OCI-LY3 (cell line): ENCODE measurements at regions not wholly inside any gene's neighbourhood (a gene's known extent, or its start where the extent isn't known, plus 50 kb on each side); places are given as distances from the start of the nearest gene placed in this dataset.
A peak's percentile ranks its signal among the peaks of the same experiment; 100 is the strongest.

Source experiments
- H2AFZ ChIP-seq: fragments of 200-600, 300-600 bp; shearing (Covaris generic); 2 replicates; pipeline ENCODE4 v1.6.0; 2014; ENCODE audit warnings: antibody characterized with exemption, low read depth, low read length
- H3K27ac ChIP-seq: fragments of 200-600, 300-600 bp; sonication (generic); 2 replicates; pipeline ENCODE4 v1.5.1; 2014; ENCODE audit warnings: mild to moderate bottlenecking, low read length, moderate library complexity, mixed read lengths
- H3K27me3 ChIP-seq: fragments of 200-600, 300-600 bp; sonication (generic); 2 replicates; pipeline ENCODE4 v1.6.1; 2014; ENCODE audit warnings: low read depth, low read length, mixed read lengths
- H3K36me3 ChIP-seq: fragments of 200-600, 300-600 bp; sonication (generic); replicated peaks from 2 replicates; pipeline ENCODE3; 2014; ENCODE audit warnings: low read depth, low read length, mixed read lengths
- H3K4me1 ChIP-seq: fragments of 300-600, 200-600 bp; sonication (generic); 2 replicates; pipeline ENCODE4 v1.6.1; 2014; ENCODE audit warnings: low read length, mixed read lengths
- H3K4me2 ChIP-seq: fragments of 200-600, 300-600 bp; sonication (generic); 2 replicates; pipeline ENCODE4 v1.6.1; 2014; ENCODE audit warnings: low read length, mixed read lengths
- H3K4me3 ChIP-seq: fragments of 300-600, 200-600 bp; sonication (generic); 2 replicates; pipeline ENCODE4 v1.5.1; 2014; ENCODE audit warnings: antibody characterized with exemption, mild to moderate bottlenecking, low read length, moderate library complexity
- H3K79me2 ChIP-seq: fragments of 300-600, 200-600 bp; shearing (Covaris generic); 2 replicates; pipeline ENCODE4 v1.6.1; 2014; ENCODE audit warnings: mild to moderate bottlenecking, low read length, mixed read lengths
- H3K9ac ChIP-seq: fragments of 300-600, 200-600 bp; shearing (Covaris generic); 2 replicates; pipeline ENCODE4 v1.6.0; 2014; ENCODE audit warnings: mild to moderate bottlenecking, low read length, moderate library complexity
- H3K9me3 ChIP-seq: fragments of 200-600, 300-600 bp; shearing (Covaris generic); 2 replicates; pipeline ENCODE4 v1.6.1; 2014; ENCODE audit warnings: low read length, mixed read lengths; ENCODE audit not compliant: insufficient read depth
- H4K20me1 ChIP-seq: fragments of 200-600, 300-600 bp; sonication (generic); 2 replicates; pipeline ENCODE4 v1.6.1; 2016; ENCODE audit warnings: low read length, mixed read lengths; ENCODE audit not compliant: insufficient read depth
- EZH2phosphoT487 ChIP-seq: fragments of 200-600 bp; shearing (Covaris generic); IDR thresholded peaks from 2 replicates; pipeline ENCODE4 v1.6.1; 2018; ENCODE audit warnings: antibody characterized with exemption, mixed run types, low read depth
- TF ChIP-seq, protein P1 (sequence below): fragments of 200-600, 300-600 bp; sonication (generic); IDR thresholded peaks from 2 replicates; pipeline ENCODE4 v1.5.1; 2014; ENCODE audit warnings: antibody characterized with exemption, low read length, low read depth

DNA sequence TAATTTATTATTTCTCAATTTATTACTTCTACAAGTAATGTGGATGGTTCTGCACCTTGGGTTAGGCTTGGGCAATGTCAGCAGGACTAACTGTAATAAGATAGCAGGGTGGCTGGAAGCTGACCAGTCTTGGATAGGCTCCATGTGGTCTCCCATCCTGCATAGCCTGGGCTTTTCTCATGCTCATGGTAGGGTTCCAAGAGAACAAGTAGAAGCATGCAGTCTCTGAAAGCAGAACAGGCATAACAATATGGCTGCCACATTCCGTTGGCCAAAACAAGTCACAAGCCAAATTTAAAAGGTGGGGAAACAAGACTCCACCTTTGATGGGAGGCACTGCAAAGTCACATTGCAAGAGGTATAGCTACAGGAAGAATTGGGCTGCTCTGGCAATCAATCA is 98.6 kb upstream of the MDFIC start:
- Histone ChIP-seq H3K9ac (no peak overlapping the region), H4K20me1 (no peaks in the 10 kb centered on the region), H3K4me3 (no peak overlapping the region), H3K4me2 (no peak overlapping the region), H3K4me1 (peaks cover 14% of the 10 kb centered on the region), H3K79me2 (no peaks in the 10 kb centered on the region), H2AFZ (no peak overlapping the region), H3K36me3 (peaks cover 20% of the 10 kb centered on the region), H3K27me3 (no peaks in the 10 kb centered on the region), H3K27ac (no peak overlapping the region), H3K9me3 (peaks cover 13% of the 10 kb centered on the region)
- TF ChIP-seq EZH2phosphoT487: no peak
- TF ChIP-seq, protein P1, sequence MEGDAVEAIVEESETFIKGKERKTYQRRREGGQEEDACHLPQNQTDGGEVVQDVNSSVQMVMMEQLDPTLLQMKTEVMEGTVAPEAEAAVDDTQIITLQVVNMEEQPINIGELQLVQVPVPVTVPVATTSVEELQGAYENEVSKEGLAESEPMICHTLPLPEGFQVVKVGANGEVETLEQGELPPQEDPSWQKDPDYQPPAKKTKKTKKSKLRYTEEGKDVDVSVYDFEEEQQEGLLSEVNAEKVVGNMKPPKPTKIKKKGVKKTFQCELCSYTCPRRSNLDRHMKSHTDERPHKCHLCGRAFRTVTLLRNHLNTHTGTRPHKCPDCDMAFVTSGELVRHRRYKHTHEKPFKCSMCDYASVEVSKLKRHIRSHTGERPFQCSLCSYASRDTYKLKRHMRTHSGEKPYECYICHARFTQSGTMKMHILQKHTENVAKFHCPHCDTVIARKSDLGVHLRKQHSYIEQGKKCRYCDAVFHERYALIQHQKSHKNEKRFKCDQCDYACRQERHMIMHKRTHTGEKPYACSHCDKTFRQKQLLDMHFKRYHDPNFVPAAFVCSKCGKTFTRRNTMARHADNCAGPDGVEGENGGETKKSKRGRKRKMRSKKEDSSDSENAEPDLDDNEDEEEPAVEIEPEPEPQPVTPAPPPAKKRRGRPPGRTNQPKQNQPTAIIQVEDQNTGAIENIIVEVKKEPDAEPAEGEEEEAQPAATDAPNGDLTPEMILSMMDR: no peak

DNA sequence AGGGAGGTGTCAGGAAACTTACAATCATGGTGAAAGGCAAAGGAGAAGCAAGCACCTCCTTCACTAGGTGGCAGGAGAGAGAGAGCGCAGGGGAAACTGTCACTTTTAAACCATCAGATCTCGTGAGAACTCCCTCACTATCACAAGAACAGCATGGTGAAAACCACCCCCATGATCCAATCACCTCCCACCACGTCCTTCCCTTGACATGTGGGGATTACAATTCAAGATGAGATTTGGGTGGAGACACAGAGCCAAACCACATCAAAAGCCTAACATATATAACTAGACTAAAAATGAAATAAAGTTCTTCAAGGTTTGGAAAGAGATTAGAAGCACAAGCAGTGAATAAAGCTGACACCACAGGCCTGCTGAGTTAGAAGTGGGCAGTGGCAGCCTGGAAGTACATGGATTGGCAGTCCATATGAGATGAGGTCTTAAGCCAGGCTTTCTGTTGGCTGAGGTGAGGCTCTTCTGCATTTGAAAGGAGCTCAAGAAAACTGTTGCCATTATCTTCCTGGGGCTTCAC is 96.4 kb upstream of the MDFIC start:
- peaks cover 25% of the 10 kb centered on the region for H3K36me3 ChIP-seq
- TF ChIP-seq, protein P1: peak; percentile 29; the same call in 1 of the 2 replicates
- TF ChIP-seq EZH2phosphoT487: no peak
- H3K27me3 ChIP-seq: no peaks in the 10 kb centered on the region
- H3K9me3 ChIP-seq: peaks cover 15% of the 10 kb centered on the region
- no peak overlapping the region for H3K4me3 ChIP-seq
- no peaks in the 10 kb centered on the region for H3K79me2 ChIP-seq
- no peak overlapping the region for H2AFZ ChIP-seq
- no peak overlapping the region for H3K4me2 ChIP-seq
- peaks cover 14% of the 10 kb centered on the region for H3K4me1 ChIP-seq
- H3K27ac ChIP-seq: no peak overlapping the region
- no peaks in the 10 kb centered on the region for H4K20me1 ChIP-seq
- no peak overlapping the region for H3K9ac ChIP-seq

DNA sequence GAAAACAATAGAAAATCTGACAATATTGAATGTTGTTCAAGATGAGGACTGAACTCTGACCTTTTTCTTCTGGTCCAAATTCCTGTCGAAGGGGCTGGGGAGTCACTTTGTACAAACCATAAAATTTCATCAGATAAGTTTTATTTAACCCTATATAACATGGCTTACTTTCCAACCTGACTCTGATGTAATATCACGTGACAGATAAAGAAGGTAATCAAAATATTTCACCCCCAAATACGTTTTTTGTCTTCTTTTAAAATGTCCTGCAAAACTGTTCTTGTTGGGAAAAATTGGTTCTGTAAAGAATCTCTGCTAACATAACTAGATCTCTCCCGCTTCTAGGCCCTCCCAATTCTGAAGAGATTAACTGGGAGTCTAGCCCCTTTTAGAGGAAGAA is 90.9 kb upstream of the MDFIC start:
- Histone ChIP-seq H3K4me3 (no peak overlapping the region), H4K20me1 (no peaks in the 10 kb centered on the region), H3K27ac (peak overlapping the region; percentile 93; the same call in 1 of the 2 replicates), H2AFZ (0 out of 2 replicates have a peak overlapping the region, but pooled peaks have one; percentile 6), H3K79me2 (no peaks in the 10 kb centered on the region), H3K27me3 (no peaks in the 10 kb centered on the region), H3K4me1 (peaks cover 48% of the 10 kb centered on the region), H3K36me3 (peaks cover 34% of the 10 kb centered on the region), H3K9ac (no peak overlapping the region), H3K4me2 (no peak overlapping the region), H3K9me3 (peaks cover 15% of the 10 kb centered on the region)
- no peak for TF ChIP-seq EZH2phosphoT487
- TF ChIP-seq, protein P1: no peak

DNA sequence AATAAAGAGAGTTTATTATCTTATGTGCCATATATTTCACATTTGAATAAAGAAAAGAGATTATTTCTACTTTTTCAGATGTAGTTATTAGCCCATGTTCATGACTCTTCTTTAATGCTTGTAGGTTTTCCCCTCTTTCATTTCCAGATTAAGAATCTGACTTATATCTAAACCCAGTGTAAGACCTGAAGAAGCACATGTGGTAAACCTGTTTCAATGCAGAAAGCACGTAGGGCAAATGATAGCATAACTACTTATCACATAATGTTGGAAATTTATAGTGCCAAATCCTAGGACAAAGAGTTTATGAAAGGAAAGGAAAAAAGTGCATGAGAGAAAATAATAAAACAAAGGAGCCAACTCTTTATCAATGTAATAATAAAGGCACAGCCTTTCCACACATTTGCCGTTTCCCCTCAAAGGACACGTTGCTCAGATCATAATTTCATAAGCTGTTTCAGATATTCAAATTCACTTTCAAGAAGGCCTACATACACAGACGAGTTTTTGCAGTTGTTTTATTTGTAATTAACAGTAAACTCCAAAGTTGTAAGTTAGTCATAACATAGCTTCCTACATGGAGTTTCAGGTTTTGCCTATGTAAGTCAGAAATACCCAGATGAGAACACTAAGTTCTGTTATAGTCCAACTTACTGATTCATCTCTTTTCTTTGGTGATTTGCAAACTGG is 88.8 kb upstream of the MDFIC start:
- Histone ChIP-seq H4K20me1 (no peaks in the 10 kb centered on the region), H3K9ac (peak overlapping the region; percentile 67; the same call in 1 of the 2 replicates), H3K27ac (peak overlapping the region; percentile 93), H3K79me2 (no peaks in the 10 kb centered on the region), H3K9me3 (peaks cover 4% of the 10 kb centered on the region; the same call in 1 of the 2 replicates), H2AFZ (no peak overlapping the region), H3K36me3 (peaks cover 21% of the 10 kb centered on the region), H3K4me1 (peaks cover 54% of the 10 kb centered on the region), H3K27me3 (no peaks in the 10 kb centered on the region), H3K4me2 (peak overlapping the region; percentile 74), H3K4me3 (peak overlapping the region; percentile 47)
- TF ChIP-seq, protein P1: no peak
- TF ChIP-seq EZH2phosphoT487: no peak
